K562 (cell line): ENCODE measurements at regions not wholly inside any gene's neighbourhood (a gene's known extent, or its start where the extent isn't known, plus 50 kb on each side); places are given as distances from the start of the nearest gene placed in this dataset.
A peak's percentile ranks its signal among the peaks of the same experiment; 100 is the strongest.

Experiments
- ATAC-seq: fragments of 200-7000 bp; cut with Tn5 transposase; 3 replicates; pipeline ENCODE4 v1.9.1; 2020; ENCODE audit warnings: moderate library complexity
- BruUV-seq: library from RNA; stranded (reverse); fragments of 400-500 nt; replicated peaks from 2 replicates; lab custom pipeline; 2021; lab: Mats Ljungman, UMichigan
- CTCF ChIA-PET: fragments of 300-600 bp; formaldehyde crosslinking; extraction: SDS; loops from one replicate; lab custom pipeline; 2021; ENCODE audit warnings: low intra/inter-chr PET ratio; lab: Yijun Ruan, JAX
- POLR2A ChIA-PET: fragments of 300-600, 350-650 bp; sonication (Branson Sonifier 250); formaldehyde crosslinking; extraction: SDS; loops from one replicate; lab custom pipeline; 2021; ENCODE audit warnings: antibody characterized with exemption, inconsistent platforms; lab: Yijun Ruan, JAX
- DNase-seq, 4 experiments: peaks; one replicate each; pipeline versions ENCODE4 v3.0.0 to v3.0.0-alpha.2; 2011 to 2018; ENCODE audit warnings: low spot score in 3 of 4, mixed read lengths in 3 of 4; ENCODE audit errors: extremely low read depth in 1 of 4
- FAIRE-seq: peaks from 2 replicates; lab custom pipeline; 2011; peaks lifted over from hg19 to GRCh38; lab: Jason Lieb, UNC
- H2AFZ ChIP-seq: 2 replicates; pipeline ENCODE4 v1.6.0; 2011; ENCODE audit warnings: low read depth, low read length, control low read depth, inconsistent platforms
- H3K27ac ChIP-seq: fragments of 200-600 bp; 3 replicates; pipeline ENCODE4 v1.8.0; 2011; ENCODE audit warnings: low read depth, mild to moderate bottlenecking, control low read depth, inconsistent platforms, low read length, moderate library complexity, mixed read lengths; ENCODE audit errors: extremely low read depth
- H3K27me3 ChIP-seq, 2 experiments: fragments of 300-600 bp in 1 of 2; 2 replicates in 1 of 2; 3 replicates in 1 of 2; pipeline versions ENCODE4 v1.6.0 to v1.8.0; 2011; ENCODE audit warnings: inconsistent platforms in 2 of 2, low read length in 2 of 2, mild to moderate bottlenecking in 1 of 2, mixed read lengths in 1 of 2, moderate library complexity in 1 of 2; ENCODE audit not compliant: control insufficient read depth in 2 of 2, insufficient read depth in 2 of 2
- H3K36me3 ChIP-seq: fragments of 300-600 bp; 3 replicates; pipeline ENCODE4 v1.8.0; 2011; ENCODE audit warnings: mild to moderate bottlenecking, low read length, inconsistent platforms; ENCODE audit not compliant: control insufficient read depth, insufficient read depth
- H3K4me1 ChIP-seq, 2 experiments: fragments of 200-600 bp in 1 of 2; replicated peaks in 1 of 2; 2 replicates in 1 of 2; 3 replicates in 1 of 2; pipeline versions ENCODE4 v1.5.1 to v1.8.0; 2011; ENCODE audit warnings: inconsistent platforms in 2 of 2, low read length in 2 of 2, mild to moderate bottlenecking in 1 of 2, mixed read lengths in 1 of 2, moderate library complexity in 1 of 2; ENCODE audit not compliant: control insufficient read depth in 2 of 2, insufficient read depth in 2 of 2
- H3K4me2 ChIP-seq: 2 replicates; pipeline ENCODE4 v1.6.1; 2011; ENCODE audit warnings: low read length, control low read depth, inconsistent platforms, mixed read lengths; ENCODE audit not compliant: insufficient read depth
- H3K4me3 ChIP-seq: fragments of 200-600 bp; sonication (generic), shearing (Covaris generic); 2 replicates; pipeline ENCODE4 v1.5.1; 2016; ENCODE audit warnings: control low read depth, inconsistent platforms
- H3K79me2 ChIP-seq: fragments of 200-600 bp; 3 replicates; pipeline ENCODE4 v1.8.0; 2011; ENCODE audit warnings: low read length, inconsistent platforms; ENCODE audit not compliant: control insufficient read depth, insufficient read depth
- H3K9ac ChIP-seq, 2 experiments: 2 replicates each; pipeline versions ENCODE4 v1.6.0 to v1.6.1; 2011; ENCODE audit warnings: low read depth in 2 of 2, low read length in 2 of 2, control low read depth in 1 of 2, inconsistent platforms in 1 of 2, mild to moderate bottlenecking in 1 of 2, mixed read lengths in 1 of 2; ENCODE audit not compliant: insufficient read depth in 1 of 2
- H3K9me1 ChIP-seq: one replicate; pipeline ENCODE4 v1.6.0; 2011; ENCODE audit warnings: inconsistent platforms, mild to moderate bottlenecking, low read length, moderate library complexity; ENCODE audit not compliant: control insufficient read depth, insufficient read depth
- H3K9me3 ChIP-seq: replicated peaks from 2 replicates; pipeline ENCODE4 v1.5.1; 2011; ENCODE audit warnings: low read depth, low read length, inconsistent platforms; ENCODE audit not compliant: control insufficient read depth, insufficient read depth
- H4K20me1 ChIP-seq: replicated peaks from 2 replicates; pipeline ENCODE4 v1.6.1; 2011; ENCODE audit warnings: low read length, inconsistent platforms, mixed read lengths; ENCODE audit not compliant: control insufficient read depth, insufficient read depth
- ADNP ChIP-seq: fragments of 200-800 bp; sonication (Bioruptor generic); IDR thresholded peaks from 2 replicates; pipeline ENCODE4 v1.6.1; 2016; ENCODE audit warnings: missing genetic modification characterization, missing compliant biosample characterization
- CTCF ChIP-seq, 3 experiments: IDR thresholded peaks in 2 of 3; conservative IDR thresholded peaks in 1 of 3; 2 replicates each; pipeline ENCODE4 v1.5.1; 2011 to 2012; ENCODE audit warnings: low read length in 3 of 3, mild to moderate bottlenecking in 3 of 3, control low read depth in 2 of 3, improper control_type of control experiment in 1 of 3, inconsistent platforms in 1 of 3, low read depth in 1 of 3, mixed read lengths in 1 of 3, moderate library complexity in 1 of 3; ENCODE audit not compliant: insufficient read depth in 2 of 3
- DACH1 ChIP-seq: fragments of 450-650 bp; IDR thresholded peaks from 2 replicates; pipeline ENCODE4 v1.6.1; 2018; ENCODE audit not compliant: partially characterized antibody
- EP400 ChIP-seq: fragments of 450-650 bp; IDR thresholded peaks from 2 replicates; pipeline ENCODE4 v1.6.1; 2017; ENCODE audit warnings: antibody characterized with exemption, mild to moderate bottlenecking, moderate library complexity
- HEY1 ChIP-seq: fragments of 250-450 bp; sonication (Bioruptor Pico); IDR thresholded peaks from 2 replicates; pipeline ENCODE4 v1.5.0; 2020; ENCODE audit warnings: mild to moderate bottlenecking, moderate library complexity, borderline replicate concordance
- KDM4B ChIP-seq, 2 experiments: fragments of 450-650 bp in 1 of 2; sonication (generic) in 1 of 2; IDR thresholded peaks; 2 replicates each; pipeline ENCODE4 v1.6.1; 2016 to 2017; ENCODE audit warnings: borderline replicate concordance in 2 of 2, antibody characterized with exemption in 1 of 2, low read depth in 1 of 2, mild to moderate bottlenecking in 1 of 2
- MTF1 ChIP-seq: fragments of 250-450 bp; sonication (Bioruptor Pico); IDR thresholded peaks from 2 replicates; pipeline ENCODE4 v1.9.0; 2021; ENCODE audit warnings: moderate library complexity, mild to moderate bottlenecking, inconsistent platforms, borderline replicate concordance
- RAD21 ChIP-seq, 2 experiments: fragments of 250-450 bp in 1 of 2; fragments of 450-650 bp in 1 of 2; sonication (Bioruptor Pico) in 1 of 2; formaldehyde crosslinking in 1 of 2; IDR thresholded peaks in 1 of 2; conservative IDR thresholded peaks in 1 of 2; 2 replicates each; pipeline versions ENCODE4 v1.4.0 to v1.8.0; 2020 to 2022; ENCODE audit warnings: mild to moderate bottlenecking in 2 of 2, moderate library complexity in 1 of 2
- in situ Hi-C: fragments of 300-500 bp; cut with MboI; formaldehyde crosslinking; loops from 4 replicates; pipeline ENCODE4 v1.15.0; 2018; ENCODE audit warnings: inconsistent platforms, mixed read lengths
- intact Hi-C: fragments of 100-400 bp; cut with micrococcal nuclease; formaldehyde crosslinking; loops from 2 replicates; pipeline ENCODE4 v1.14.2; 2022

- Histone ChIP-seq H3K79me2 (peaks cover 9% of the 10 kb centered on the region; the same call in 1 of the 3 replicates), H3K4me1 (peaks cover 32 to 43% of the 10 kb centered on the region in 2 experiments), H3K9me1 (no peaks in the 10 kb centered on the region), H3K9me3 (no peaks in the 10 kb centered on the region), H3K4me3 (no peak overlapping the region), H4K20me1 (no peaks in the 10 kb centered on the region), H3K27me3 (no peaks in the 10 kb centered on the region), H2AFZ (peak overlapping the region; percentile 94), H3K4me2 (peak overlapping the region; percentile 14; the same call in 1 of the 2 replicates), H3K36me3 (no peaks in the 10 kb centered on the region), H3K27ac (peak overlapping the region; percentile 71; the same call in 2 of the 3 replicates), H3K9ac (peak overlapping the region in 1 of 2 experiments; percentile 61; a peak in 1 of 4 replicates)
- TF ChIP-seq DACH1 (peak; percentile 83), ADNP (peak; percentile 59), CTCF (IDR thresholded peaks at IDR 0.05 in 2 of 3, conservative IDR thresholded peaks at IDR 0.05 in 1 of 3; ENCODE audit: insufficient read depth in 2 of 3, low read depth in 1 of 3, low read length in 3 of 3) (peak in 2 of 3 experiments; percentile 26 to 43; a peak in 2 of 6 replicates), HEY1 (CRISPR knock-in tag) (no peak), EP400 (peak; percentile 36; the same call in 1 of the 2 replicates), MTF1 (CRISPR knock-in tag) (no peak), RAD21 (CRISPR knock-in tag; conservative IDR thresholded peaks at IDR 0.05 in 1 of 2, IDR thresholded peaks at IDR 0.05 in 1 of 2) (peak in 1 of 2 experiments; percentile 14; a peak in 1 of 4 replicates), KDM4B (IDR thresholded peaks at IDR 0.05; ENCODE audit: borderline replicate concordance in 2 of 2, low read depth in 1 of 2) (0 out of 4 replicates have a peak, but pooled peaks of 1 of the 2 experiments have one; percentile 42)
- intact Hi-C loops = loop anchor here (5.0 to 10.0 kb wide), 2 partner anchors 163 to 370 kb away; no protein-coding TSS in a partner anchor
- ATAC-seq = no peak
- POLR2A ChIA-PET = interaction anchor here (1.0 kb wide), 1 partner anchor 10 kb away, joined by 5 read pairs; no protein-coding TSS in a partner anchor
- CTCF ChIA-PET = no interaction called here
- FAIRE-seq = no peak
- peak in 1 of 4 experiments; percentile 23 for DNase-seq
- in situ Hi-C loops = loop anchor here (5.0 kb wide), 1 partner anchor 347 kb away; no protein-coding TSS in a partner anchor
- no TSS peak for BruUV-seq
These were observed 103.6 kb upstream of the SSBP2 start for GRCh38 chr5:81854485-81854884.
